ENCODE measurements at regions not wholly inside any gene's neighbourhood (a gene's known extent, or its start where the extent isn't known, plus 50 kb on each side); places are given as distances from the start of the nearest gene placed in this dataset.
"Not testable (repeated sequence)": the region's sequence is repeated elsewhere in the genome, so short reads cannot be mapped to it uniquely, and the experiment has no call there.

- DNase-seq = no peak
Observed at GRCh38 chr1:219342836-219343235, 169.2 kb downstream of the LYPLAL1 start.

- DNase-seq = no peak
Observed at GRCh38 chr1:219340796-219341195, 167.1 kb downstream of the LYPLAL1 start.

- no peak for DNase-seq
Observed at GRCh38 chr1:219339466-219339865, 165.8 kb downstream of the LYPLAL1 start.

GRCh38 chr1:219337588-219337987 lies 163.9 kb downstream of the LYPLAL1 start:
- no peak for DNase-seq

- DNase-seq = no peak
Observed at GRCh38 chr1:219333626-219334025, 159.9 kb downstream of the LYPLAL1 start.

- no peak for DNase-seq
Observed at GRCh38 chr1:219331424-219331823, 157.7 kb downstream of the LYPLAL1 start.

- no peak for DNase-seq
Observed at GRCh38 chr1:219330669-219331068, 157.0 kb downstream of the LYPLAL1 start.

- no peak for DNase-seq
Observed at GRCh38 chr1:219330001-219330400, 156.3 kb downstream of the LYPLAL1 start.

GRCh38 chr1:219329578-219329977 lies 155.9 kb downstream of the LYPLAL1 start:
- no peak for DNase-seq

- no peak for DNase-seq
Observed at GRCh38 chr1:219326843-219327242, 153.2 kb downstream of the LYPLAL1 start.

- no peak for DNase-seq
Observed at GRCh38 chr1:219325368-219325742, 151.7 kb downstream of the LYPLAL1 start.

- DNase-seq = no peak
Observed at GRCh38 chr1:219324629-219325367, 151.1 kb downstream of the LYPLAL1 start.

GRCh38 chr1:219324171-219324570 lies 150.5 kb downstream of the LYPLAL1 start:
- DNase-seq = no peak

- no peak for DNase-seq
Observed at GRCh38 chr1:219323426-219323825, 149.7 kb downstream of the LYPLAL1 start.

GRCh38 chr1:219322766-219323165 lies 149.1 kb downstream of the LYPLAL1 start:
- no peak for DNase-seq

GRCh38 chr1:219320563-219320962 lies 146.9 kb downstream of the LYPLAL1 start:
- not testable (repeated sequence) for DNase-seq

- no peak for DNase-seq
Observed at GRCh38 chr1:219318826-219319225, 145.1 kb downstream of the LYPLAL1 start.

GRCh38 chr1:219317762-219318353 lies 144.2 kb downstream of the LYPLAL1 start:
- no peak for DNase-seq

- no peak for DNase-seq
Observed at GRCh38 chr1:219316066-219316465, 142.4 kb downstream of the LYPLAL1 start.

- no peak for DNase-seq
Observed at GRCh38 chr1:219313961-219314360, 140.3 kb downstream of the LYPLAL1 start.

GRCh38 chr1:219312967-219313366 lies 139.3 kb downstream of the LYPLAL1 start:
- no peak for DNase-seq

- DNase-seq = no peak
Observed at GRCh38 chr1:219310181-219310728, 136.6 kb downstream of the LYPLAL1 start.

GRCh38 chr1:219308367-219308766 lies 134.7 kb downstream of the LYPLAL1 start:
- DNase-seq = no peak

Measured in NCI-H1092 (cell line).